Effector memory CD8-positive, alpha-beta T cell (primary cell): ENCODE measurements at regions not wholly inside any gene's neighbourhood (a gene's known extent, or its start where the extent isn't known, plus 50 kb on each side); places are given as distances from the start of the nearest gene placed in this dataset.
"Not testable (repeated sequence)": the region's sequence is repeated elsewhere in the genome, so short reads cannot be mapped to it uniquely, and the experiment has no call there.

ENCODE experiments used
- ATAC-seq: fragments of 150-1000 bp; cut with Tn5 transposase; replicated peaks from 2 replicates; pipeline ENCODE4 v1.10.0; 2021; ENCODE audit warnings: mild to moderate bottlenecking, moderate library complexity
- DNase-seq, 3 experiments: peaks; one replicate each; pipeline ENCODE4 v3.0.0; 2021
- H3K27ac Mint-ChIP-seq, 2 donors: one replicate each; pipeline ENCODE4 v1.8.0; 2022; ENCODE audit warnings: mild to moderate bottlenecking in 2 of 2, mixed read lengths in 2 of 2, moderate library complexity in 2 of 2
- H3K27me3 Mint-ChIP-seq, 2 donors: one replicate each; pipeline ENCODE4 v1.8.0; 2022; ENCODE audit warnings: mixed read lengths in 2 of 2
- H3K36me3 Mint-ChIP-seq: one replicate; pipeline ENCODE4 v1.8.0; 2022; ENCODE audit warnings: mild to moderate bottlenecking, moderate library complexity, mixed read lengths; ENCODE audit not compliant: insufficient read depth
- H3K4me1 Mint-ChIP-seq, 2 donors: one replicate each; pipeline ENCODE4 v1.8.0; 2022; ENCODE audit warnings: low read depth in 2 of 2, mixed read lengths in 2 of 2
- H3K4me3 Mint-ChIP-seq, 2 donors: one replicate each; pipeline ENCODE4 v1.8.0; 2022; ENCODE audit warnings: mild to moderate bottlenecking in 2 of 2, mixed read lengths in 2 of 2, moderate library complexity in 2 of 2
- H3K9me3 Mint-ChIP-seq, 2 donors: one replicate each; pipeline ENCODE4 v1.8.0; 2022; ENCODE audit warnings: mixed read lengths in 2 of 2

DNA sequence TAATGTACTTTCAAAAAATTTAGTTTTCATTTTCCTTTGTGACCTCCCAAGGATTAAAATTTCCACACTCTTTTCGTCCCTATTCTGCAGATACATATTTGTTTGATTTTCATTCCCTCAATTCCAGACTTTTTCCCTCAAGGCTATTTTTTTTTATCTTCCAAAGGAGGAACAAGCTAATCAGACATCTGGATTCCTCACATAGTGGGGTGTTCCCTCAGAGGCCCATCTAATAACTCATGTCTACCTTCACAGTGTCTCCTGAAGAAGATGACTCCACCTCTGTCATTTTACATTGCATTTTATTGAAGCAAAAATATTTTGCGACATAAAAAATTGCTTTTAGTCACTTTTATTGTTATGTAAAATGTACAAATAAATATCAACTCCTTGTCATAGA, 122.2 kb downstream of the RFPL4B start:
- Mint-ChIP-seq H3K4me1 (no peaks in the 10 kb centered on the region), H3K4me3 (no peak overlapping the region), H3K36me3 (no peaks in the 10 kb centered on the region), H3K27ac (no peak overlapping the region), H3K27me3 (no peaks in the 10 kb centered on the region), H3K9me3 (no peaks in the 10 kb centered on the region)
- ATAC-seq, result no peak
- no peak for DNase-seq

DNA sequence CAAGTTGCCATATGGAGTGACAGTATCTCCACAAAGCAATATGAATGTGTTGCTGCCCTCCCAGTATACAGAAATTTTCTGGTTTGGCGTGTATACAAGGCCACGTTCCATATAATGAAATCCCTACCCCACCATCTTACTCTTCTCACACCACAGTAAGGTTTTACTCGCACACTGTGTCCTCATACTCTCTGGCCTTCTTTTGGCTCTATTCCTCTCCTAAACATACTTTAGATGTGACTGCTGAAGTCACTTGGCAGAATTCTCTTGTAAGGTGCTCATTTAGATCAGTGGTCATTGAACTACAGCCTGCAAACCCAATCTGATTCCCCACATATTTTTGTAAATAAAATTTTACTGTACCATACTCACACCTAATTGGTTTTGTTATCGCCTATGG, 123.2 kb downstream of the RFPL4B start:
- Mint-ChIP-seq H3K27me3 (no peaks in the 10 kb centered on the region), H3K27ac (no peak overlapping the region), H3K9me3 (no peaks in the 10 kb centered on the region), H3K36me3 (peaks cover 2% of the 10 kb centered on the region), H3K4me3 (no peak overlapping the region), H3K4me1 (no peaks in the 10 kb centered on the region)
- ATAC-seq, result no peak
- DNase-seq, result no peak

DNA sequence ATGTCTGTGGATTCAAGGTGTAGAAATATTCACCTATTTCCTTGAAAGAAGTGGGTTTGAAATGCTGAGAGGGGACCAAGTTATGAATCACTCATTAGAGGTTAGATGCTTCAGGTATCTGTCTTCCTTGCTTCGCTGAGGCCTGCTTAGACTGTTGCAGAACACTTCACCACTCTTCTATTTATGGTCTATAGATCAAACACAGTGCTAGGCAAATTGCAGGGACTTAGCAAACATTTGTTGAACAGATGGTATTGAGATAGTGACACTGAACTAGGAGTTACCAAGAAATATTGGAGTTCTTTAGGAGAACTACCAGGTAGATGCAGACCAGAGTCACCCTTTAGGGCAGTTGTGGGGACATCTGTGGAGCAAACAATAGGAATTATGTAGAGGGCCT, 123.8 kb downstream of the RFPL4B start:
- ATAC-seq (no peak), DNase-seq (no peak)
- H3K4me1 Mint-ChIP-seq, result no peaks in the 10 kb centered on the region
- H3K36me3 Mint-ChIP-seq, result peaks cover 3% of the 10 kb centered on the region
- no peaks in the 10 kb centered on the region for H3K27me3 Mint-ChIP-seq
- no peak overlapping the region for H3K4me3 Mint-ChIP-seq
- H3K27ac Mint-ChIP-seq, result no peak overlapping the region
- no peaks in the 10 kb centered on the region for H3K9me3 Mint-ChIP-seq

DNA sequence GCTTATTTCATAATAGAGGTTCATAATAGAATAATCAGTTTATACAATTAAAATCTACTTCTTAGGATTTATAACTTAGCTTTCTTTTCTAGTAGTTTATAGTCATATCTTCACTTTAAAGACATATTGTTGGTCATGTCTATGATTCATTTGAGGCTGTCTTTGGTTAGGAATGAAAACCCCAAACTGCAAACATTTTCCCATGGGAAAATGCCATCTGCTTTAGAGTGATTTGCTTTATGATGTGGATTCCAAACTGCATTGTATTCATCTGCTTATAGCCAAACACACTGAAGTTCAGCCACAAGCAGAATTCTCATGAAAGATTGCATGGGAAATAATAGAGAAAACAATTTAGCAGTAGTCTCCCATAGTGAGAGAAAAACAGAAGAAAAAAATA, 128.0 kb downstream of the RFPL4B start:
- Mint-ChIP-seq H3K36me3 (peaks cover 3% of the 10 kb centered on the region), H3K9me3 (peaks cover 0 to 2% of the 10 kb centered on the region in 2 donors), H3K4me3 (no peak overlapping the region), H3K27ac (no peak overlapping the region), H3K27me3 (peaks cover 0 to under 1% of the 10 kb centered on the region in 2 donors), H3K4me1 (no peaks in the 10 kb centered on the region)
- DNase-seq, result no peak
- no peak for ATAC-seq

GRCh38 chr6:112477125-112477524, 130.0 kb downstream of the RFPL4B start:
- Mint-ChIP-seq H3K27me3 (peaks cover 0 to 7% of the 10 kb centered on the region in 2 donors), H3K36me3 (peaks cover 3% of the 10 kb centered on the region), H3K4me3 (no peak overlapping the region), H3K4me1 (no peaks in the 10 kb centered on the region), H3K27ac (no peak overlapping the region), H3K9me3 (peaks cover 3 to 8% of the 10 kb centered on the region in 2 donors)
- no peak for DNase-seq
- ATAC-seq, result no peak

GRCh38 chr6:112478036-112478435, 130.9 kb downstream of the RFPL4B start:
- peaks cover 3% of the 10 kb centered on the region for H3K36me3 Mint-ChIP-seq
- DNase-seq, result no peak
- peaks cover 0 to 7% of the 10 kb centered on the region in 2 donors for H3K27me3 Mint-ChIP-seq
- no peak for ATAC-seq
- H3K9me3 Mint-ChIP-seq, result peaks cover 4 to 8% of the 10 kb centered on the region in 2 donors
- H3K27ac Mint-ChIP-seq, result no peak overlapping the region
- no peak overlapping the region for H3K4me3 Mint-ChIP-seq
- H3K4me1 Mint-ChIP-seq, result no peaks in the 10 kb centered on the region

GRCh38 chr6:112479975-112480374, 132.8 kb downstream of the RFPL4B start:
- not testable (repeated sequence) for H3K27me3 Mint-ChIP-seq, H3K4me3 Mint-ChIP-seq, H3K9me3 Mint-ChIP-seq, ATAC-seq, H3K4me1 Mint-ChIP-seq, H3K36me3 Mint-ChIP-seq, DNase-seq, H3K27ac Mint-ChIP-seq

DNA sequence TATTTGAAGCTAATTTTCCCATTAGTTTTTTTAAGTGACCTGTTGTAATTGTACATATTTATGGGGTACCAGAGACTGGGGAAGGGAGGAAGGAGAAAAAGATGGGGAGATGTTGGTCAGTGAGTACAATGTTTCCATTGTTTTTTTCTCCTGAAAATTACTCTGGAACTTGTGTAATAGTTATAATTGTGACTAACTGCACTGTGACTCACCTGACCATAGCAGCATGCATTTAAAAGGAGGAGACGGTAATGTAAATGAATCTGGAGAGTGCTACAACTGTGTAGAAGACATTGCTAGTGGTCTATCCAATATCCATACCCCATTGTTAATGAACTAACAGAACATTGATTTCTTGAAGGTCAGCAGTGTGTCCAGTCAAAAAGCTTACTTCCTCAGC, 133.4 kb downstream of the RFPL4B start:
- ATAC-seq (no peak), DNase-seq (no peak)
- H3K36me3 Mint-ChIP-seq, result no peaks in the 10 kb centered on the region

GRCh38 chr6:112481211-112481610, 134.1 kb downstream of the RFPL4B start:
- Mint-ChIP-seq H3K4me1 (no peaks in the 10 kb centered on the region), H3K4me3 (no peak overlapping the region), H3K27me3 (peaks cover 0 to 7% of the 10 kb centered on the region in 2 donors), H3K36me3 (no peaks in the 10 kb centered on the region), H3K27ac (no peak overlapping the region), H3K9me3 (peaks cover 4 to 8% of the 10 kb centered on the region in 2 donors)
- DNase-seq (no peak), ATAC-seq (no peak)

More for the DNA sequence above, 133.4 kb downstream of the RFPL4B start:
- Mint-ChIP-seq H3K9me3 (peaks cover 4 to 8% of the 10 kb centered on the region in 2 donors), H3K4me3 (no peak overlapping the region), H3K27ac (no peak overlapping the region), H3K4me1 (no peaks in the 10 kb centered on the region), H3K27me3 (peaks cover 0 to 7% of the 10 kb centered on the region in 2 donors)

GRCh38 chr6:112482373-112482772, 135.2 kb downstream of the RFPL4B start:
- Mint-ChIP-seq H3K9me3 (peaks cover 4 to 8% of the 10 kb centered on the region in 2 donors), H3K4me3 (no peak overlapping the region), H3K27me3 (peaks cover 0 to 7% of the 10 kb centered on the region in 2 donors), H3K36me3 (no peaks in the 10 kb centered on the region), H3K27ac (no peak overlapping the region), H3K4me1 (no peaks in the 10 kb centered on the region)
- no peak for ATAC-seq
- DNase-seq, result no peak

DNA sequence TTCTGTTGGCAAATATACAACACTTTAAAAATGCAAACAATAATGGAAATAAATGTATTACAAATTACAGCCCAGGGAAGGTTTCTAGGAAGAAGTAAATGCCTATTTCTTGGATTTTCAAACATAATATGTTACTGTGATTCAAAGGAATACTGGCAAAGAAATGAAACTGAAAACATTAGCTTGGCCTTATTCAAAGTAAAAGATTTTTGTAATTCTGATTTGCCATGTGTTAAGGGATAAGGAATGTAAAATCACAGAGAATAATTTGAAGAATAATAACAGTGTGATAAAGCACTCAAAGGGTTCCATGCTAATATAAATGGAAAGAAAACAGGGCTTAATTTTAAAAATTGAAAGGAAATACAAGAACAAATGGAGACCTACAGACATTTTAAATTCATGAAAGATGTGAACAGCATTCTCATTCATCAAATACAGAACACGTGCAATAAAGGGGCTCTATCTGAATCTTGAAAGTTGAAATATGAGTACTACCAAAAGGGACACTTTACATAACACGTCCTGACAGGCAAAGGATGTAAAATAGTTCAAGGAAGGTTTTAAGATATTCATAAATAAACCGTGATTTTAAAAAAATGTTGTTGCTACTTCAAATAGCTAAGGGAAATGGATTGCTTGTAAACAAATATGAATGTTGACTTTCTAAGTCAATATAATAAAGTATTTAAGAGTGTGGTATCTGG, 138.1 kb downstream of the RFPL4B start:
- Mint-ChIP-seq H3K4me1 (no peaks in the 10 kb centered on the region), H3K36me3 (no peaks in the 10 kb centered on the region), H3K27ac (no peak overlapping the region), H3K4me3 (no peak overlapping the region), H3K27me3 (peaks cover 0 to 5% of the 10 kb centered on the region in 2 donors), H3K9me3 (peaks cover 3 to 4% of the 10 kb centered on the region in 2 donors)
- ATAC-seq, result no peak
- DNase-seq, result no peak

DNA sequence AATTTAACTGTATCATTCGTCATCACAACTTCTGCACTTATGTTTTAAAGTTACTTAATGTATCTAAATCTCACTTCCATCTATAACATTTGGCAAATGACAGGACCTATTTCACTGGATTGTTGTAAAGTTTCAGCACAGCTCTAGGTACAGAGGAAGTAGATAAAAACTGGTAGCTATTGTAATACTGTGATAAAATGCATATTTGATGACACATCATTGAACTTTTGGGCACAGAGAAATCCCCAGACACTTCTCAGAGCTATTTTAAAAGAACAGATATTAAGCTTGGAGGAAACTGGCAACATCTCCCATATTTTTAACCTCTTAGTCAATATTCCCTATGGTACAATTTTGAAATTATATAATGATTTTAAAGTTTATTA, 138.7 kb downstream of the RFPL4B start:
- no peak overlapping the region for H3K27ac Mint-ChIP-seq
- no peak for DNase-seq
- no peaks in the 10 kb centered on the region for H3K36me3 Mint-ChIP-seq
- H3K4me3 Mint-ChIP-seq, result no peak overlapping the region
- H3K4me1 Mint-ChIP-seq, result no peaks in the 10 kb centered on the region
- no peaks in the 10 kb centered on the region for H3K27me3 Mint-ChIP-seq
- peaks cover 0 to 4% of the 10 kb centered on the region in 2 donors for H3K9me3 Mint-ChIP-seq
- no peak for ATAC-seq

DNA sequence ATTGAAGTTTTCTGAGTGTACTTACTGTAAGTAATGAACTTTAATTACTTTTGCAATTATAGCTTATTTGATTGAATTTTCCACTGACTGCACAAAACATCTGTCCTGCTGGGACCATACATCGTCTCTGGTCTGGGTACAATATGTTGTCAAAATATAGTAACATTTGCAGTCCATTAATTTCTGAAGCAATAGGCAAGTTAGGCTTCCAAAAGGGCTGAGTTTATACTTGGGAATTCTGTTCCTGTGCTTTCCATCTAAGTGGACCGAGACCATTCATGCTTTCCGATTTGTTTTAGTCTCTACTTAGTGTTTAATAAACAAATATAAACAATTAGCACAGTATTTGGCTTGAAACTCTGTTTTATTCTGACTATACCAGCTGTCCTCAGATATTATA, 139.3 kb downstream of the RFPL4B start:
- no peaks in the 10 kb centered on the region for H3K4me1 Mint-ChIP-seq
- H3K9me3 Mint-ChIP-seq, result peaks cover 0 to 4% of the 10 kb centered on the region in 2 donors
- H3K27me3 Mint-ChIP-seq, result no peaks in the 10 kb centered on the region
- H3K27ac Mint-ChIP-seq, result no peak overlapping the region
- DNase-seq (no peak), ATAC-seq (no peak)
- no peaks in the 10 kb centered on the region for H3K36me3 Mint-ChIP-seq
- H3K4me3 Mint-ChIP-seq, result no peak overlapping the region

DNA sequence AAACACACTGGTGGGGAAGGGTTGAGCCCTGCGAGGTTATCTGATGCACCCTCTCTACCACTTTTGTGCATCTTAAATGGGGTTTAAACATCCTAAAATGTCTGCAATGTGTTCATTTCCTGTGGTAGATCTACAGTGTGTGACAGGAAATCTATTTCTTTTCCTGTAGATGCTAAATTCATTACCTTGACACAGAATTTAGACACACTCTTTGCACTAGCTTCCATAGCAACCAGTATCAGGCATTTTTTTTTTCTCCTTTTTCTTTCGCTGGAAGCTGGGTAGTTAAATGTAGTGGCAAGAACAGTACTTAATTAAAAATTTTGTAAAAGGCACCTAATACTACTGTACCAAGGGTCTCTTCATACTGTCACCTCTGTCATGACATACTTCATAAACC, 141.1 kb downstream of the RFPL4B start:
- Mint-ChIP-seq H3K4me3 (no peak overlapping the region), H3K4me1 (no peaks in the 10 kb centered on the region), H3K9me3 (no peaks in the 10 kb centered on the region), H3K36me3 (no peaks in the 10 kb centered on the region), H3K27ac (no peak overlapping the region), H3K27me3 (no peaks in the 10 kb centered on the region)
- ATAC-seq, result no peak
- no peak for DNase-seq
